ENCODE measurements at regions not wholly inside any gene's neighbourhood (a gene's known extent, or its start where the extent isn't known, plus 50 kb on each side); places are given as distances from the start of the nearest gene placed in this dataset.

DNA sequence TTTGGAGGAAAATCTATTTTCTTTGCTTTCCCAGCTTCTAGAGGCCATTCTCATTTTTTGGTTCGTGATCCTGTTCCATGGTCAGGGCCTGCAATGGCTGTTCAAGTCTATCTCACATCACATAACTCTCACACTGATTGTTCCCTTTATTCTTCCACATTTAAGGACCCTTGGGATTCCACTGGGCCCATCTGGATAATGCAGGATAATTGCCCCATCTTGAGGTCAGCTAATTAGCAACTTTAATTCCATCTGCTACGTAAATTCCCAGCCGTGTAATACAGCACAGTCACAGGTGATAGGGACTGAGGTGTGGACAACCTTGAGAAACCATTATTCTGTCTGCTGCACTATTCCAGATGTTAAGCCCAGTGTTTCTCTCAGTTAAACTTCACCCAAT lies 311.6 kb upstream of the CNTN4 start:
- TF ChIP-seq, protein P1, sequence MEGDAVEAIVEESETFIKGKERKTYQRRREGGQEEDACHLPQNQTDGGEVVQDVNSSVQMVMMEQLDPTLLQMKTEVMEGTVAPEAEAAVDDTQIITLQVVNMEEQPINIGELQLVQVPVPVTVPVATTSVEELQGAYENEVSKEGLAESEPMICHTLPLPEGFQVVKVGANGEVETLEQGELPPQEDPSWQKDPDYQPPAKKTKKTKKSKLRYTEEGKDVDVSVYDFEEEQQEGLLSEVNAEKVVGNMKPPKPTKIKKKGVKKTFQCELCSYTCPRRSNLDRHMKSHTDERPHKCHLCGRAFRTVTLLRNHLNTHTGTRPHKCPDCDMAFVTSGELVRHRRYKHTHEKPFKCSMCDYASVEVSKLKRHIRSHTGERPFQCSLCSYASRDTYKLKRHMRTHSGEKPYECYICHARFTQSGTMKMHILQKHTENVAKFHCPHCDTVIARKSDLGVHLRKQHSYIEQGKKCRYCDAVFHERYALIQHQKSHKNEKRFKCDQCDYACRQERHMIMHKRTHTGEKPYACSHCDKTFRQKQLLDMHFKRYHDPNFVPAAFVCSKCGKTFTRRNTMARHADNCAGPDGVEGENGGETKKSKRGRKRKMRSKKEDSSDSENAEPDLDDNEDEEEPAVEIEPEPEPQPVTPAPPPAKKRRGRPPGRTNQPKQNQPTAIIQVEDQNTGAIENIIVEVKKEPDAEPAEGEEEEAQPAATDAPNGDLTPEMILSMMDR (IDR thresholded peaks at IDR 0.05) = no peak
- TF ChIP-seq POLR2A (IDR thresholded peaks at IDR 0.05) = no peak

Measured in lower leg skin (tissue), 3 donors.